ENCODE measurements at regions not wholly inside any gene's neighbourhood (a gene's known extent, or its start where the extent isn't known, plus 50 kb on each side); places are given as distances from the start of the nearest gene placed in this dataset.

DNA sequence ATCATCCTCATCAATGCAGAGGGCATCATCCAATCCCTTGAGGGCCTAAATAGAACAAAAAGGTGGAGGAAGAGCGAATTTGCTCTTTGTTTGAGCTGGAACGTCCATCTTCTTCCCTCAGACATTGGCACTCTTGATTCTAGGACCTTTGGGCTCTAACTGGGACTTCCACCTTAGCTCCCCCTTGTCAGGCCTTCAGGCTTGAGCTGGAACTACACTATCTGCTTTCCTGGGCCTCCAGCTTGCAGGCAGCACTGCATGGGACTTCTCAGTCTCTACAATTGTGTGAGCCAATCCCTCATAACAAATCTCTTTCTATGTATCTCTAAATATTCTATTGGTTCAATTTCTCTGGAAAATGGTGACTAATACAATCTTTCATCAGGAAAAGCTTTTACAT, 155.4 kb downstream of the MCHR2 start:
- TF ChIP-seq, protein P1, sequence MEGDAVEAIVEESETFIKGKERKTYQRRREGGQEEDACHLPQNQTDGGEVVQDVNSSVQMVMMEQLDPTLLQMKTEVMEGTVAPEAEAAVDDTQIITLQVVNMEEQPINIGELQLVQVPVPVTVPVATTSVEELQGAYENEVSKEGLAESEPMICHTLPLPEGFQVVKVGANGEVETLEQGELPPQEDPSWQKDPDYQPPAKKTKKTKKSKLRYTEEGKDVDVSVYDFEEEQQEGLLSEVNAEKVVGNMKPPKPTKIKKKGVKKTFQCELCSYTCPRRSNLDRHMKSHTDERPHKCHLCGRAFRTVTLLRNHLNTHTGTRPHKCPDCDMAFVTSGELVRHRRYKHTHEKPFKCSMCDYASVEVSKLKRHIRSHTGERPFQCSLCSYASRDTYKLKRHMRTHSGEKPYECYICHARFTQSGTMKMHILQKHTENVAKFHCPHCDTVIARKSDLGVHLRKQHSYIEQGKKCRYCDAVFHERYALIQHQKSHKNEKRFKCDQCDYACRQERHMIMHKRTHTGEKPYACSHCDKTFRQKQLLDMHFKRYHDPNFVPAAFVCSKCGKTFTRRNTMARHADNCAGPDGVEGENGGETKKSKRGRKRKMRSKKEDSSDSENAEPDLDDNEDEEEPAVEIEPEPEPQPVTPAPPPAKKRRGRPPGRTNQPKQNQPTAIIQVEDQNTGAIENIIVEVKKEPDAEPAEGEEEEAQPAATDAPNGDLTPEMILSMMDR (IDR thresholded peaks at IDR 0.05; ENCODE audit: low read depth, low read length): no peak
- no peak overlapping the region for H3K4me3 ChIP-seq (ENCODE audit: low read depth, low read length)

DNA sequence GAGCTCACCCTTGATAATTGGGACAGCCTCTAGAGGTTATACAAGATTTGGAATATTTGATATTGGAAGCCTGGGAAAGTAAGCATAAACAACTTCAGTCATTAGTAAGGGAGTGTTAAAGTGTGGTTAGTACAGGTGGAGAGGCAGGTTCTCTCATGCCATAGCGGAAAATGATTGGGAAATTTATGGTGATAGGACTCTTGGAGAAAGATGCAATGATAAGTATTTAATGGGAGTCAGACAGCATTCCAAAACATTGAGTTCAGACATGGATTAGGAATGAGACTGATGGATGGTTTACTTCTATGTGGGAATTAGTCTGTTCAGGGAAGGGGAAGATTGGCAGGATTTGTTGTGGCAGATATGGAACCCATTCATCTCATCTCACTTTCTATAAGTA, 152.7 kb downstream of the MCHR2 start:
- no peak overlapping the region for H3K4me3 ChIP-seq (ENCODE audit: low read depth, low read length)
- TF ChIP-seq, protein P1 (IDR thresholded peaks at IDR 0.05; ENCODE audit: low read depth, low read length): no peak

DNA sequence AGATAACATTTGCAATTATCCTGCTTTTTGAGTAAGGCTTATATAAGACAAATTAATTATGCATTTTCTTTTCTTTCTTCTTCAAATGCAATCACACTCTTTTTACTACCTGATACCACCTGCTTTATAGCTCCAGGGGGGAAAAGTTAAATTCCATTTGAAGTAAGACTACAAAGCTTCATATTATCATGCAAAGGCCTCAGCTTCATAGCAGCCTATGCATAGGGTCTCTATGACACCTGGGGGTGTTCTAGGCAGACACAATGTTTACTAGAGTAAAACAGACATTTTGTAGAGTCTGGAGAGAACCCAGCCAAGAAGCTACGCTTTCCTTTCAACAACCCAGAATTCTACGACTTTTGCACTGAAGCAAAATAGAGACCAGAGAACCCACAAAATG, 148.0 kb downstream of the MCHR2 start:
- TF ChIP-seq, protein P1 (IDR thresholded peaks at IDR 0.05; ENCODE audit: low read depth, low read length): no peak
- H3K4me3 ChIP-seq (ENCODE audit: low read depth, low read length): no peak overlapping the region

DNA sequence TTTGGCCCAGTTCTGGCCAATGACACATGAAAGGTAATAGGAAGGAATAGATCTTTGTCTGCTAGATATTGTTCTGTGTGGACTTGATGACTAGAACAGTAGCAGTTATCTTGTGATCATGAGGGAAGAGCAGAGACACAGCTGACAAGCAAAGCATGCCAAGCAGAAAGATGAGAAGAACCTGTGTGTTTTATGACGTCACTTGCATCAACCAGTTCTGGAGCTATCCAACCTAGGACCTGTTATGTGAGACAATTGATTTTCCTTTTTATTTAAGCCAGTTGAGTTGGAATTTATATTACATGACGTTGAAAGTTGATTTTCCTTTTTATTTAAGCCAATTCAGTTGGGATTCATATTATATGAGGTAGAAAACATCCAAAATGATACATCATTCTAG, 143.2 kb downstream of the MCHR2 start:
- TF ChIP-seq, protein P1 (IDR thresholded peaks at IDR 0.05; ENCODE audit: low read depth, low read length): no peak
- H3K4me3 ChIP-seq (ENCODE audit: low read depth, low read length): no peak overlapping the region

DNA sequence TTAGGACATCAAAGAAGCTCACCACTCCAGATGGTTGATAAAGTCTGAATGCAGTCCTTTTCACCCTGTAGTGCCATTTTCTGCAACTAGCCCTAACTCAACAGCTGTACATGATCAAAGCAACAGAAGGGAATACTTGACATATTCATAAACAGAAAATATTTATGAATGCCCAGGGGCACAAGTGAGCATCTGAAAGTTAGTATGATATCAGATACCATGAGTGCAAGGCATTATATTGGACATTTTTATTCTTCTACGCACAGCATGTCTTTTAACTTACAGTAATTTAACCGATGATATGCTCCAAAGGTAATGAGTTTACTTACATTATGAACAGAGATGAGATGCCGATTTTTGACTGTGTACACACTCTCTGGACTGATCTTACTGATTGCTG, 142.0 kb downstream of the MCHR2 start:
- TF ChIP-seq, protein P1 (IDR thresholded peaks at IDR 0.05; ENCODE audit: low read depth, low read length): no peak
- no peak overlapping the region for H3K4me3 ChIP-seq (ENCODE audit: low read depth, low read length)

DNA sequence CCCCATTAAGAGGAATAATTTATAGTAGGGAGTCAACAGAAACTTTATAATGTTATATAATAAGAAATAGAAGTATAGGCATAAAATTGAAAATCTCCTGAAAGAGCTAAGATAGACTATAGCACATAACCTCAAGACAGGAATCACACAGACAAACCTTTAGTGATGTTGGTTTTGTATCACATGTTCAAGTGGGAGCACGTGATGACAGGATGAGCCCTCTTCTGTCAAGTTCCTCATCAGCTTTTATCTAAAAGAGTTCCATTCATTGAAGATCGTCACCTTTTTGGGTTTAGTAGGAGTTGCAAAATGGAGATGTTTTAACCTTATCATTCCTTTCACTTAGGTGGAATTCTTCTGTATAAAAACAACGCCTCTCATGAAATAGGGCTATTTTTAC, 127.0 kb downstream of the MCHR2 start:
- TF ChIP-seq, protein P1 (IDR thresholded peaks at IDR 0.05; ENCODE audit: low read depth, low read length): no peak
- no peak overlapping the region for H3K4me3 ChIP-seq (ENCODE audit: low read depth, low read length)

DNA sequence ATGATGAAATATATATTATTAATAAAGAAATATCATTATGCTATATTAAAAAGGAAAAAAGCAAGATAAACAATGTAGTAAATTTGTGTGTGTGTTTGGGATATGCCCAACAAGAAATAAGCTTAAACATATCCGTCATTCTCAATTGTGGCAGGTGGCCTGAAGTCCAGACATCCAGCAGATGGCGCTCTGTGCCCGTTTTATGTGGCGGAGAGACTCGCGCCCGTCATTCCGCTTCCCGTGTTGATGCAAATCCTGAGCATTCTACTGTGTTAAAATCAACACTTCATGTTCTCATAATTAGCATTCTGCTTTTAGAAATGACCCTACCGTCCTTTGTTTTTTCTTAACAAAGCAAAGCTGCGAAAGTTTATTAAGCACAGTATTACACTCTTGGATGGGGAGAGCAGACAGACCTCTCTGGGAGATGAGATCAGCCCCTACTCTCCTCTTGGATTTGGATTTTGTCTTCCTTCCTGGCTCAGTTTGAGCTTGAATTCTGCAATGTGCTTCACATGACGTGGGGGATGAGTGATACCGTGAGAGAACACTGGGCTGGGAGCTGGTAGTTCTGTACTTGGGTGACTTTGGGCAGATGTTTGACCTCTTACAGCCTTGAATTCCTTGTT, 125.8 kb downstream of the MCHR2 start:
- H3K4me3 ChIP-seq (ENCODE audit: low read depth, low read length): no peak overlapping the region; the same call in 1 of the 2 replicates
- TF ChIP-seq, protein P1 (IDR thresholded peaks at IDR 0.05; ENCODE audit: low read depth, low read length): peak; percentile 67
